NCI-H526 treated with DMSO at 0.1 percent for 48 hours (cell line): ENCODE measurements at regions not wholly inside any gene's neighbourhood (a gene's known extent, or its start where the extent isn't known, plus 50 kb on each side); places are given as distances from the start of the nearest gene placed in this dataset.

Experiments used
- DNase-seq: peaks from one replicate; lab custom pipeline; 2025; lab: John Stamatoyannopoulos, UW

DNA sequence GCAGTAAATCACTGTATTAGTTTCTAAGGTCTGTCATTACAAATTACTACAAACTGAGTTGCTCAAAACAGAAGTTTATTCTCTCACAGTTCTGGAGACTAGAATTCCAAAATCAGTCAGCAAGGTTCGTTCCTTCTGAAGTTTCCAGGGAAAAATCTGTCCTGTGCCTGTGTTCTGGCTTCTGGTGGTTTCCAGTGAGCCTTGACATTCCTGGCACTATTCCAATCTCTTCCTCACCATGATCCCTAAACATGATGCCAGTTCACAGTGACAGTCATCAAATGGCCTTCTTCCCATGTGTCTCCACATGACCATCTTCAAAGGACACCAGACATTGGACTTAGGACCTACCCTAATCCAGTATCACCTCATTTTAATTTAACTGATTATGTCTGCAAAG, 351.4 kb downstream of the PLK2 start:
- DNase-seq, result no peak

DNA sequence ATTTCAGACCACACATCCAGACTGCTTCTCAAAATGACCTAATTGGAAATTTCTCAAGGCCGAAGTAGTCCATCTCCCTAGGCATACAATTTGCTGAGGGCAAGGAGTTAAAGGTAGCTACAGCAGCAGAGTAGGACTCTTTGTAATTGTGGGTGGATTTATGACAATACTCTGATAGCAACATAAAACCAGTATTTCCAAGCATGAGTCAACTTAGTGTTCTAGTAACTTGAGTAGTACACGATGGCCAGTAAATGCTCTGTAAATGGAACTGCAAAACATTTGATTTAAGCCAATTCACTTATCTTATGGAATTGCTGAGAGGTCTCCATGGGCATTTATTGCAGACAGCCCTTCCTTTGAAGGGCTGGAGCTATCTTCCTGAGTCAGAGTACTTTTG, 352.2 kb downstream of the PLK2 start:
- no peak for DNase-seq

DNA sequence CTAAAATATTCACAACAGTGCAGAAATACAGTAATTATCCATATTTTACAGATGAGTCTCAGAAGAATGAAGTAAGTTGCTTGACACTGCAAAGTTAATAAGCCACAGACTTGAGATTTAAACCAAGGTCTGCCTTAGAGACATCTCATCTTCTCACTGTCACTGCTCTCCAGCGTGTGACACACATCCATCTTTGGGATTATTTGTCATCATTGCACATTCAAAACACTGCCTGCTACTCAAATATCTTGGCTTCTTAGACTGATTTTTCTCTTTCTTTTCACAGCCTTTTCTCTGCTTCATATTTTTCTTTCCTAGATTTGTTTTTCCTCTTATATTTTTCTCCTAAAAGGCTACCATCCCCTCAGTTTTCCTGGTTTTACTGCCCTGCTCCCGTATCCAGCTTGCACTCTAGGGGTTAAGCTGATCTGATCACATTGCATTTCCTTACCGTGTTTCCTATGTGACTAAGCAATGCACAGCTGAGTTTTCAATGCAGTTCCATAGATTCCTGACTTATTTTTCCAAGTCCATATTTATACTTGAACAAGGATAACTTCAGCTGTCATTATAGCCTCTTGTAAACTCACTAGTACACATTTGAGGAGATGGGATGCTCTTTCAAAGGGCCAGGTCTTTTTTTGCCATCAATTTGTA, 353.0 kb downstream of the PLK2 start:
- no peak for DNase-seq

DNA sequence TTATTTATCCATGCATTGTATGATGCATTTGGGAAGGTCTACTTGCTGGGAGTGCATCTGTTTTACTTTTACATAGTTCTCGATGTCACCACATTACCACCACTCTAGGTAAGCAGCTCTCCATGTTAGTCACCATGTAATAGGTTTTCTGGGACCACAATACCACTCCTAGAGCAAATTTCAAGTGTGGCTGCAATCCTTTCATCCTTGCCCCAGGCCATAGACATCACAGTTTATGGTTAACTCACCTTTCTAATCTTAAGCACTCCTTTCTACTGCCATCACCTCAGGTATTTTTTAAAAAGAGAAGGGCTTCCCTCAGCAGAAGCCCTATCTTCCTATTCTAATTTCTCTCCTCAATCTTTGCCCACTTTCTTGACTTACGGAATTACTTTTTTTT, 354.1 kb downstream of the PLK2 start:
- DNase-seq, result no peak

DNA sequence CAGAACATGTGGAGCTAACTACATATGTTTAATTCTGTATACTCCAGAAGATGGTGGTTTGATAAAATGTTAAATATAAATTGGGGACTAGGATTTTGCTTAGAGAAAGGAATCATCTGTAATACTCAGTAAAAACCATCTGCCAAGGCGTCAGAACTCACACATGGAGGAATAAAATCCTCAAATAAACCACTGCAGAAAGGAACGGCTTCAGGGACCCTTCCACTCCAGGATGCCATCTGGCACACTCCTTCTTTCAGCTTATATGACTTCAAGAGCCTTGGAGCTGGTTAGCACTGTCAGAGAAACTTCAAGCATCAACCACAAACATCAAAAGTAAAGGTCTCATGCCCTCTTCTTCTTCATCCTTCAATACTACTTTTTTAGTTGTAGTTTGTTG, 360.6 kb downstream of the PLK2 start:
- DNase-seq, result no peak

DNA sequence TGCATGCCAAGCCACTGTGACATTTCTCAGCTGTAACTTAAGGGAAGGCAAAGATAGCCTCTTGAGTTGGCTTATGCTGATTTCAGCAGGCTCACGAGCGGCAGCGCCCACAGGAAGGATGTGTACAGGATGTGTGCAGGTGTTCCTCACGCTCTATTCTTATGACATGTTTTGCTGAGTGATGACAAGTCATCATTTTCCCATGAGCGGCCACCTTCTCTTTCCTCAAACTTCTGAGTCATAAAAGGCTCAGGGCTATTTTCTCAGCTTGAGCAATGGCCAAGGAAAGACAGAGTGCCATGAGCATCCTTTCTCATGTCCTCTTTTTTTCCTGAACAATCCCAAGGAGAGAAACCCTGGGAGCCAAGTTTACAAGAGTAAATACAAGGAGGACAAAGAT, 365.9 kb downstream of the PLK2 start:
- DNase-seq, result no peak

DNA sequence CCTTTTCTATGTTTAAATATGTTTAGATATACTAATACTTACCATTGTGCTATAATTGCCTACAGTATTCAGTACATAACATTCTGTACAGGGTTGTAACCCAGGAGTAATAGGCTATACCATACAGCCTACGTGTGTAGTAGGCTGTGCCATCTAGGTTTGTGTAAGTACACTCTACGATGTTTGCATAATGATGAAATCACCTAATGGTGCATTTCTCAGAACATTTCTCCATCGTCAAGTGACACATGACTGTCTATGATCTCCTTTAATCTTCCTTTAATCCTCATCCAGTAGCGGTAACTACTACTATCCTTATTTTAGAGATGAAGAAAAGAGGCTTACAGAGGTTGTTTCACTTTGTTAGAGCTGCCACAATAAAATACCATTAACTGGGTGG, 369.2 kb downstream of the PLK2 start:
- no peak for DNase-seq

DNA sequence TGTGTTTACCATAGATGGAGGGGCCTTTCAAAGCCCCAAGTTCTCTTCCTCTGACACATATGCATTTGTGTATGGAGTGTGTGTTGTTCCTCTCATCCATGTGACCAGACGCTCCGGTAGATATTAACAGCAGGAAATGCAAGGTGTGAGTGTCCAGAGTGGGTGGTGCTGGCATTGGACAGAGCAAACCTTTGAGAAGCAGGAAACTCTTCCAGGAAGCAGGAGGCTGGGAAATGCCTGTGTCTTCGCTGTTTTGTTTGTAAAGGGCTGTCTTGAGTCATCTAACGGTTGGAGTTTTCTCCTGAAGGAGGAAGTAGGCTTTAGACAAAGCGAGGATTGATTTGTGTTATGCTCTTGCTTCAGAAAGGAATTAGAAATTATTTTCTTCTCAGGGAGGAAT, 370.9 kb downstream of the PLK2 start:
- no peak for DNase-seq

DNA sequence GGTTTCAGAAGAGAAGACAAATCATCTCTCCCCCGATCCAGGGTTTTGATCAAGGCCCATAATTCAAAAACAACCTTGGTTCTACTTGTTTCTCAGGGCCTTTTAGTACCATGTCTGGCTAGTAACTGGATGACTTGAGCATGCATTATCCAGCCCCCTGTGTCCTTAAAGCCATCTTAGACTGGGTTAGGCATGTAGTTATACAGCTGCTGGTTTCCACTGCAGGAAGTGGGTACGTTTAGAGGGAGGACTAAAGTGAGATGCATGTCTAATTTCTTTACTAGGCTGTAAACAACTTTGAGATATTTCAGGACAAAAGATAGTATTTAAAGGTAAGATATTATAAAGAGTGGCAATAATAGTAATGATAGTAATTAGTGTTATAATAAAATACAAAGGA, 372.0 kb downstream of the PLK2 start:
- no peak for DNase-seq

DNA sequence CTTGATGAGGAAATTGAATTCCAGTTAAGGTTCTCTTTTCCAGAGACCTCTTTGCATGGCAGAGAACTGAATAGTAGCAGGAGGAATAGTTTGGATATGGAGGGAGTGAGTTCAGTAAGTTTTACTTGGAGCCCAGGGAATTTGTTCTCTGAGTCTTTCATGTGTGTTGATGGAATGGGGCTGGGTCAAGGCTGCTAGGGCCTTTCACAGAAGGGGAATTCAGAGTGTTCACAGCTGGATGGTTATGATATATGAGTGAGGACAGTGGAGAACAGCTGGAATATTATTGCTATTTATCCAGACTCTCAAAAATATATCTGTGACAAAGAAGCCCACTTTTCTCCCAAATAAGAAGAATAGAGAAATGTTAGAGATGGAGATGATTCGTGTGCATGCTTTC, 372.8 kb downstream of the PLK2 start:
- DNase-seq, result no peak

DNA sequence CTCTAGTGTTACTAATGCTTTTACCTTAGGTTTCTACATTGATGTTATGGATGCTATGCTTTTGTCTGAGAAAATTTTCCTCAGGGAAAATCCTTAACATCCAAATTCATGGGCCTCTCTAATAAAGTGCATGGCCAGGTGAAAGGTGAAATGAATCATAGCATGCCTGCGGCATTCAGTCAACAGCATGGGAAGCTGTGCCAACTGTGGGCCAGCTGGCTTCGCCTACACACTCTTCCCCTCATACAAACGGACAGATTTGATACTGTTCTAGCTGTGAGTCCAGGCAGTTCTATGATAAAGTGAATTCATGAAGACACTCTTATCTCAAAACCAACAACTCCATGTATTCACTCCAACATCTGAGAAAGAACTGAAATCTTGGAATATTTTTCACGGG, 374.1 kb downstream of the PLK2 start:
- DNase-seq, result no peak

DNA sequence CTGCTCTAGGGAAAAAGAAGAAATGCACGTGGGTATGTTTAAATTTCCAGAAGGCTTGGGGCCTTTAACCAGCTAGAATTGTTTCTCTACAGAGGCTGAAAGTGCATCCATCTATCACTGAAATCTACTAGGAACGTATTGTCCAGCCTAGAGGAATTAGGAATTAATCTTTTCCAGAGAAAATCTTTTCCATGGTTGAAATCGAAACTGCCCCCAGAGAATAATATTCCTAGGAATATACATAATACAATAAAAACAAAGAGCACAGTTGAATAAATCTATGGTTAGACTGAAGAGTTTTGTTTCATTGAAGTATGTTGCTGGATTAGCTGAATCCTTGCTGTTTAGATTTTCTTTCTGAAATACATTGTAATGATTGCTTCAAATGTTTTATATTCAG, 378.5 kb downstream of the PLK2 start:
- no peak for DNase-seq

DNA sequence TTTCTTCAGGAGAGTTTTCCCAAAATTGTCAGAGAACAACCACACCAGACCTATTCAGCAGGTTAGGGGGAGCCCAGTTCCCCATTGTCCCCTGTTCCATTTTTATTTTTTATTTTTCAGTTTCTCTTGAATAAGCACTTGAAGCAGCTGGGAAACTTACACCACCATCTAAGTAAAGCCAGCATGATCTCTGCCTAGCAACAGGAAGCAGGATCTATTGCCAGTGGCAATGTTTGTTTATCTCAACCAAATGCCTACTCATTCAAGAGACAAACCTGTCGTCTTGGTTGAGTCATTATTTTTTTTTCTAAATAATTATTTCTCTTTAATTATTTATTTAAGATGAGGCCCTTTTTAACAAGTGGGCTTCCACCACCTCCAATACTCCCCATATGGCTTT, 379.3 kb downstream of the PLK2 start:
- no peak for DNase-seq

DNA sequence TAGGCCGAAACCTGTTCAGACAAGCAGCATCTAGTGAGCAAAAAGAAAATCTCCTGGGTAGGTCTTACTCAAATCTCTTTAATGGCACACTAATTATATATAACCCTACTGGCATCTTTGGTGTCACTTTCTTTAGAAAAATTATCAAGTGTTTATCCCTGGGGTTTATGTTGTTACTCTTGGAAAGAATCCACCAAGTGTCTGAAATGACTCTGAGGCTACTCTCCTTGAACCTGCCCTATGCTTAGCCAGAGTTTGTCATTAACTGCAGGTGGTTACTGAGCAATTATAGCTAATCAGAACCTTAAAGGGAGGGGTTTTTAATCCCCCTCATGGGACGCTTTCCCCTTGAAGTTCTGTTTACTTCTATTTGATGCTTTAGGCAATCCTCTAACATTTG, 381.9 kb downstream of the PLK2 start:
- no peak for DNase-seq

DNA sequence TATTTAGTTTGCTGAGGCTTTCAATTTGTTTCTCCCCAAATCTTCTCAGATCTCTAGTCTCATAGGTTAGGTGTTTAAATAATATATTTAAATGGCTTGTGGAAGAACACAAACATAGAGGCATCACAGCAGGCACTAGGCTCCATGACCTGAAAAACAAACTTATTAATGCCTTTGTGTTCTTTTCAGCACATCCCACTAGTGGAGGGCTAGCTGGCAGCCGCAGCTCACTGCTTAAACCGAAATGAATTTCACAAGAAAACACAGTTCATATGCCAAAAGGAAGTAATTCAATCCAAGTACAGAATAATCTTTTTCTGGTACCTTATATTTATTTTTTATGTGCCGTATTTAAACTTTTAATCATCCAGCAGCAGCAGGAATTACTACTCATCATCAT, 382.5 kb downstream of the PLK2 start:
- DNase-seq, result no peak

DNA sequence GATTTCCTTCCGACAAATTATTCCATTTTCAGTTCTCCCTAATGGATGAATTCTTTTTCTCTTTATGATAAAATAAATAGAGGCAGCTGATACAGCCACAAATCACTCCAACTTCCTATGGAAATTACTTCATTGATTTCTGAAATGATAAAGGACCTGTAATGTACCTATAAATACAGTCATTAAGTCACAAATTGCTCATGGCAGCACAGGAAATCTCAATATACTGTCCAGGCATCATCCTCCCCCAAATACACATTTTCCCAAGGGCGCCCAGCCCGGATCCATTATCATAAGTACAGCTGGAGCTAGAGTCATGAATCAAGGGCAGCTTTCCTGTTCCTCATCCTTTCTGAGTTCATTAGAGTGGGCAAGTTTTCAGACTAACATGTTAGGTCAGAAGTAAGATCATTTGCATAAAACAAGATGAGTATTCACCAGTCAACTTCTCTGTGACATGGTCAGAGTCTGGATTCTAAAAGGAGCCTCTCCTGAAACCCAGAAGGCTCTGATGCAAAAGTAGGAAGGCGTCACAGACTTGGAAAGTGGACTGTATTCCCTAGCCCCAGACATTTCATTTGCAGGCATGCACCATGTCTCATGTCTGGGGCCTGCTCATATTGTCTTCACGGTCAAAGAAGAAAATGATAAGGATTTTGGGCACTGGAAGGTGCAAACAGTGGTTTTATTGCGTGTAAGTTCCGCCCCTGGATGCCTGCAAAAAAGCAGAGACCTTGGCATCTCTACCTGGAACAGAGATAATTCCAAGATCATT, 383.2 kb downstream of the PLK2 start:
- DNase-seq, result no peak

DNA sequence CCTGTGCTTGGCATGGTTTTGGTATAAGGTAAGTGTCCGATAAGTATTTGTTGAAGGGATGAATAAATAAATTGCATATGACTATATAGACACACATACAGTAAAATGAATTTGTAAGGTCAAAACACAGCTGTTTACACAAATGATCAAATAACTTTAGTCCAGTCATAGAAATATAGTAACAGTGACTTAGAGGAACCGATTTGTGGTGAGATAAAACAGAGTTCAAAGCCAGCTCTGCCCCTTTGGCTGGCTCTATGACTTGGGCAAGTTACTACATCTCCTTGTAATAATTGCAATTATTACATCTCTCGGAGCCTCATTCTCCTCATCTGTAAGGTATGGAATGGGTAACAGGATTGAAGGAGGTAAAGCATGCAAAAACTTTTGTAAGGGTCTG, 384.0 kb downstream of the PLK2 start:
- no peak for DNase-seq

DNA sequence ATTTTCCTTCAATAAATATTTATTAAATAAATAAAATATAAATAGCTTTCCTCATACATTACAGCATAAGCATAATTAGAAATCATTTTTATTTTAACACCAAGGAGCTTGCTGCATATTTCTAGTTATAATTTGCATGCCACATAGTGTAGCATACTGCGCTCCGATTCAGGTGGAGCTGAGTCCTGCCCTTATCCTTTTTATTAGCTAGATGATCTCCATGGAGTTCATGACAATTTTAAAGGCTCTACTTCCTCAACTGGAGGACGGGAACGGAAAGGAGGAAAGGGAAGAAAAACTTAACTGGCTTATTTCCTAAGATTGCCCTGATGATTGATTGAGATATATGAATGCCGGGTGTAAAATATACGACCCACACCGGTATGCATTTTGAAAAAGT, 385.2 kb downstream of the PLK2 start:
- no peak for DNase-seq

DNA sequence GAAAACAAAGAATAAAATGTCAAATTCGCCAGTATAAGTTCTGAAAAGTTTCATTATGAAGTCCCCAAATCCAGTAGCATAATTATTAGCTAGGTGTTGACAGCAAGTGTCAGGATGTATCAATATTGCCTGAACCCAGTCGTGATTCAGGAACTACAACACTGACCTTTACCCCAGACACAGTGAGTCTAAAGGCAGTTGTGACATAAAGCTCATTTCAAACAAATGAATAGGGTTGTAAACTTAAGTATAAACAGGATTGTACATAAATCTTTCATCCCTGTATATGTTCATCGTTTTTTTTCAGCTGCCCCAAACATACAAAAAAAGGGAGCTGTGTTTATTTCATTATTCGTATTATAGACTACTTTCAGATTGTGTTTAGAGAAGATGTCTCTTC, 385.7 kb downstream of the PLK2 start:
- no peak for DNase-seq

DNA sequence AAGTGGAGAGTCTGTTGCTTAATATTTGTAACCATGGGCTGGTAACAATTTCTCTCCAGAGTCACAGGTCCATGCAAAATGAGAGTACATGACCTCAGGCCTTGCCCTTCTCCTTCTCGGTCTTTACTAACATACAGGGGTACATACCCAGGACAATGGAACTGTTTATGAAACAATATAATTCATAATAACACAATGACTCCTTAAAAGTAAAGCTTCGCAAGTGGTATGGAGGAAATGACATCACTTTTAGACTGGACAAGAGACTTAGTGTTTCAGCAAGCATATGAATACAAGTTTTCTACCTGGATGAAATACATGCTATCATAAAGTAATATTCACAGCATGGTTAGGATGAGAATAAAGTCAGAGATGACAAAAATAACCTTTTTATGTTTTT, 386.6 kb downstream of the PLK2 start:
- DNase-seq, result no peak

DNA sequence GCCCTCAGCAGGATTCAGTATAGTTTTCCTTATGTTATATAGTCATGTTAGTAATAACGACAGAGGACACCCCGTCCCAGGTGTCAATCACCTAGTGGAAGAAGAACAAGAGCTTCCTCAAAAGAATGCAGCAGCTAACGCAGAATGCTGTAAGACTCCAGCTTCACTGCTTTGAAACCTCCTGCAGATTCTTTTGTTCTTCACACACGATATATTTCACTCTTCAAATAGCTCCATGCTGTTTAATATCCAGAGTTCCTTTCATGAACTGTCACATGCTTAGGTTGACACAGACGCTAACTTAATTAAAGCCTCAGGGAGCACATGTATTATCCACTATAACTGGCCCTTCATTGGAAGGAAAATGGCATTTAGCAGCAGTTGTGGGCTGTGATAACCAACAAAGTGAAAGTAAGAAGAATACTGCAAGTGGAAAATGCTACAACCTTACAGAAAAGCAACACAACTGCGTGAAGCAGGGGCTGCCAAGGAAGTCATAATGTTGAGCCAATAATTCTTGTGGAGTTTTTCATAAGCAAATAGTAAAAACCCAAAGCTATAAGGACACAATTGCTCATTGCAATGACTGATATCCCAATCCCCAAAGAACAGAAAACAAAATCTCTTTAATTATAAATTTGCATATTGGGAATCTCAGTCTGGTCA, 387.5 kb downstream of the PLK2 start:
- no peak for DNase-seq

DNA sequence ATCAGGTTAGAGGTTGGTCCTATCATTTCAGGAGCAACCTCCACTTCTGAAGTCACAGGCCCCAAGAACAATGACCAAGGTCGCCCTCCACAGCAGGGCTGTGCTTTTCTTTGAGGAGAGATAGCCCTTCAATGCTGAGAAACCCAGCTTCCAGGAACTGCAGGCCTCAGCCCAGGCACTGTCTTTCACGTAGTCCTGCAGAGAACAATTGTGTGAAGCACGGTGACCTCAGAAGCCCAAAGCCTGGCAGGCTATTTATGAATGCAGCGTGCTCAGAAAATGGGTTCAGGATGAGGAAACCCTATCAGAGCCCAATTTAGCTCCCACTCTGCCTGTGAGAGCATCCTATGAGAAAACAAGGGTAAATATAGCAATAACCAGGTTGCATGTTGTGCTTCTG, 388.3 kb downstream of the PLK2 start:
- DNase-seq, result no peak

DNA sequence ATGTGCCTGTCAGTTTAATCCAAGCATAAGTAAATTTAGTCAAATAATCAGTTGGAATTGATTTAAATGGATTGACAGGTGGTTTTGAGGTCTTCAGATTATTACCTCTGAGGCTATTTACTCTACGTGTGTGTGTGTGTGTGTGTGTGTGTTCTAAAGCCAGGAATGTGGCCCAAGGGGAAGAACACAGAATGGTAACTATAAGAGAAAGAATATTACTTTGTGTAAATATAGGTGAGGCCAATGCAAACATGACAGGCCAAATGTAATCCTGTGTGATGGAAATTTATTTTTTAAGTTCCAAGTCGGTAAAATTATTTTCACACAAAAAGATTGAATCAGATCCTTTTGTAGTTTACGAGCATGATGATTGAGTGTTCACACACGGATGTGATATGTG, 390.0 kb downstream of the PLK2 start:
- DNase-seq, result no peak
